ENCODE measurements at regions not wholly inside any gene's neighbourhood (a gene's known extent, or its start where the extent isn't known, plus 50 kb on each side); places are given as distances from the start of the nearest gene placed in this dataset.

DNA sequence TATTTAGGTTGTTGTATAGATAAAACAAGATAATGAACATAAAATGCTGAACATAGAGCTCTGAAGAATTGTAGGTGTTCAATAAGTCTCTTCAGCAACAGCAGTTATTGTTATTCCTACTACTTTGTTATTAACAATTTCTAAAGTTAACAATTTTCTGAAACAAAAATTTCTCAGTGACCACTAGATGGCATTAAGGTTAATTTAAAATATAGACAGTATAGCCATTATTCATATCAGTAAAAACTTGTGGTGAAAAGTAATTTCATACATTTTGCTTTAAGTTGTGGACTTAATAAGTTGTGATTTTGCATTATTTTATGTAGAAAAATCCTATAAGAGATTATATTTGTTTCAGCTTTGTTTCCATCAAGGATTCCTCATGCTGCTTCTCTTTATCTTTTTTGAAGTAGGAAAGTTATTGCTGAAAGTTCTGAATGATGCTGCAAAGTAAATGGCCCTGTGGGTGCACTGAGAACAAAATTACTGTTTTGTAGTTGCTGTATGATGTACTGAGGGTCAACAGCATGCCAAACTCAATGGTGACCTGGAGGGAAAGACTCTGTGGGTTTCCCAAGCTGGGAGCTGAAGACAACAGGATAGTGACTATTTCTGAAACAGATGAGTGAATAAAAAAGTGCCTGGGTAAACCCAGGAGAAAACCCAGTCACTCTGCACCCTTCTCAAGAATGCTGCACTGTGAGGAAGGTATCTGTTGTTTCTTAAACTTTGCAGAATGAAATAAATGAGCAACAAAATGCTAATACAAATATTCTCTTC, 253.6 kb downstream of the KIF20B start:
- peak; percentile 64 for FAIRE-seq
- no peaks in the 10 kb centered on the region for H3K9me3 ChIP-seq
- no peaks in the 10 kb centered on the region for H3K36me3 ChIP-seq

DNA sequence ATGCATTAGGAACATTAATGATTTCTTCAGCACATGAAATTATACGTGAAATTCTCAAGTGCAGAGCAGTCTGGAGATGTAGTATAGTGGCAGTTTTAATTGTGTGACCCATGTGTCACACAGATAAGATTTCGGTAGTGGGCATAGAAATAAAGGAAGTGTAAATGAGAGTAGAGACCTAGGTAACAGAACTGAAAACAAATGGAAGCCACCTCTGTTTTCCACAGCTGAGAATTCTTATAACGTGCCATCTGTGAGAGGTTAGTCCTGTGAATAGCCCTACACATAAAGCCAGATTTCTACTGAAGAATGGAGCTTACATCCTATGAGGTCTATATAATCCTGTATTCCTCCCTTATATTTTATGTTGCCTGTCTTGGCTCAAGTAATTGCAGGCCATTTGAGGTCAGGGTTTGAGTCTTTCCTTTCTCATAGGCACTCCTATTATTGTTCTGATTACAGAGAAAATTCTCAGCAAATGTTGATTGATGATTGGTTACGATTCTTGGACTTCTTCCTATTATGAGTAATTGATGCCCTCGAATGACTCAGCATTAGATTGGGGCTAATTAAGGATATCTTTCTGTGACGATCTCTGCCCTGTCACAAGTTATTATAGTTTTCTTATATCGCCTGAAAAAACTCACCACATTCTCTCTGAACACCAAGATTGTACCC, 258.2 kb downstream of the KIF20B start:
- ATAC-seq = no peak
- intact Hi-C loops (cut with DNase I) = no loop called here
- H3K27ac ChIP-seq = no peak overlapping the region
- TF ChIP-seq, protein P1, sequence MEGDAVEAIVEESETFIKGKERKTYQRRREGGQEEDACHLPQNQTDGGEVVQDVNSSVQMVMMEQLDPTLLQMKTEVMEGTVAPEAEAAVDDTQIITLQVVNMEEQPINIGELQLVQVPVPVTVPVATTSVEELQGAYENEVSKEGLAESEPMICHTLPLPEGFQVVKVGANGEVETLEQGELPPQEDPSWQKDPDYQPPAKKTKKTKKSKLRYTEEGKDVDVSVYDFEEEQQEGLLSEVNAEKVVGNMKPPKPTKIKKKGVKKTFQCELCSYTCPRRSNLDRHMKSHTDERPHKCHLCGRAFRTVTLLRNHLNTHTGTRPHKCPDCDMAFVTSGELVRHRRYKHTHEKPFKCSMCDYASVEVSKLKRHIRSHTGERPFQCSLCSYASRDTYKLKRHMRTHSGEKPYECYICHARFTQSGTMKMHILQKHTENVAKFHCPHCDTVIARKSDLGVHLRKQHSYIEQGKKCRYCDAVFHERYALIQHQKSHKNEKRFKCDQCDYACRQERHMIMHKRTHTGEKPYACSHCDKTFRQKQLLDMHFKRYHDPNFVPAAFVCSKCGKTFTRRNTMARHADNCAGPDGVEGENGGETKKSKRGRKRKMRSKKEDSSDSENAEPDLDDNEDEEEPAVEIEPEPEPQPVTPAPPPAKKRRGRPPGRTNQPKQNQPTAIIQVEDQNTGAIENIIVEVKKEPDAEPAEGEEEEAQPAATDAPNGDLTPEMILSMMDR (IDR thresholded peaks at IDR 0.05) = no peak
- H3K4me1 ChIP-seq = no peaks in the 10 kb centered on the region
- no peaks in the 10 kb centered on the region for H3K27me3 ChIP-seq
- no peak for DNase-seq
- H3K9me3 ChIP-seq = no peaks in the 10 kb centered on the region
- no peak overlapping the region for H3K4me3 ChIP-seq
- FAIRE-seq = no peak
- WGBS, 2 donors = 44 to 62% methylated on average over 7 of the region's 7 CpGs
- no peaks in the 10 kb centered on the region for H3K36me3 ChIP-seq

More for the DNA sequence above, 253.6 kb downstream of the KIF20B start:
- no peaks in the 10 kb centered on the region for H3K27me3 ChIP-seq
- no peak for ATAC-seq
- TF ChIP-seq, protein P1 (IDR thresholded peaks at IDR 0.05) = peak in 2 of 4 donors; percentile 15 to 18
- no peaks in the 10 kb centered on the region for H3K4me1 ChIP-seq
- intact Hi-C loops (cut with DNase I) = no loop called here
- no peak for DNase-seq
- H3K4me3 ChIP-seq = no peak overlapping the region
- H3K27ac ChIP-seq = no peak overlapping the region

DNA sequence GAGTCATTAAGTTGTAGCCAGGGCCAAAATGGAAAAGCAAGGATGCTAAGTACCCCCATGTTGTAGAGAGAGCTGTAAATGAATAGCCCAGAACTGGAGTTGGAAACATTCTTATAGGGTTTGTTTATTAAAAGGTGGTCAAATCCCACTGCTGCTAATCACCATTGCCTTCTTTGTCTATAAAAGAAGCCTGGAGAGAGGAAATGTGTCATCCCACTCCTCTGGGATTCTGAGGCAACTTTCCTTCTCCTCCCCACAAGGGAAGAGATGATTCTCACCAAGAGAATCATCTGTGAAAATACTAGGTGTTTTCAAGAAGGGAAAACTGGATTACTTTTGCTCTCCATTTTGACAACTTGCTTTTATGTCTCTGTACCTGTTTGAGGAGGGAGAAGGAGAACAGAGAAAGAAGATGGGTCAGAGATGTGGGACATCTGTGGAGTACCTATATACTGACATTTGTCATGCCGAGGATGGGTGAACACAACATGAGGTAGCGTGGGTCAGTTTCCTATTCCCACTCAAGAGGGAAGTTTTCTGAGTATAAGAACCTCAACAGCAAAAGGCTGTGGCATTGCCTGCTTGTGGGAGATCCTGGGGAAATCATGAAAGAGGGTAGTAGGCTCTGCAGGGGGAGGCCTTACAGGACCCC, 262.2 kb downstream of the KIF20B start:
- H3K27ac ChIP-seq = no peak overlapping the region
- FAIRE-seq (no peak), ATAC-seq (no peak), DNase-seq (no peak)
- 72 to 80% methylated on average over 2 of the region's 2 CpGs for WGBS, 2 donors
- TF ChIP-seq, protein P1 (IDR thresholded peaks at IDR 0.05) = no peak
- no peaks in the 10 kb centered on the region for H3K36me3 ChIP-seq
- intact Hi-C loops (cut with DNase I) = no loop called here
- no peak overlapping the region for H3K4me3 ChIP-seq
- H3K27me3 ChIP-seq = no peaks in the 10 kb centered on the region
- H3K9me3 ChIP-seq = no peaks in the 10 kb centered on the region
- H3K4me1 ChIP-seq = no peaks in the 10 kb centered on the region

DNA sequence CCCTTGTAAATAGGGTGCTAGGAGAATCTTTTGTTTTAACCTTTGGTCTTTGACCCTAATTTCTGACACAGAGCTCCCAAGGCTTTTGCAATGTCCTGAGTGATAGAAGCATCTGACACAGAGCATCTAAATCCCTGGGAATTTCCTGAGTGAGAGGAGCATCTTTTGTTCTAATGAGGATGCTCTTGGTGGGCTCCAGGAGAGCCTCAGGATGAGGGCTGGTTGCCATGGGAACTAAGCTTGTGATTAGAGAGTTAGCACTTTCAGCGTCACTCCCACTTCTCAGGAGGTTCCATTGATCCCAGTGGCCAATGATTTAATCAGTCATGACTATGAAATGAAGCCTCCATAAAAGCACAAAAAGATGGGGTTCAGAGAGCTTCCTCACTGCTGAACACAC, 264.8 kb downstream of the KIF20B start:
- no peak overlapping the region for H3K27ac ChIP-seq
- H3K4me3 ChIP-seq = no peak overlapping the region
- FAIRE-seq (no peak), DNase-seq (no peak), ATAC-seq (no peak)
- H3K9me3 ChIP-seq = no peaks in the 10 kb centered on the region
- WGBS, 2 donors = 45 to 48% methylated on average over 1 of the region's 1 CpG
- no peaks in the 10 kb centered on the region for H3K4me1 ChIP-seq
- no peaks in the 10 kb centered on the region for H3K36me3 ChIP-seq
- intact Hi-C loops (cut with DNase I) = no loop called here
- no peaks in the 10 kb centered on the region for H3K27me3 ChIP-seq
- TF ChIP-seq, protein P1 (IDR thresholded peaks at IDR 0.05) = no peak
